A673 (cell line): ENCODE measurements at regions not wholly inside any gene's neighbourhood (a gene's known extent, or its start where the extent isn't known, plus 50 kb on each side); places are given as distances from the start of the nearest gene placed in this dataset.
A peak's percentile ranks its signal among the peaks of the same experiment; 100 is the strongest.

ENCODE experiments used
- BruUV-seq: library from RNA; stranded (reverse); fragments of 400-500 nt; replicated peaks from 2 replicates; lab custom pipeline; 2021; lab: Mats Ljungman, UMichigan
- CTCF ChIA-PET: fragments of 300-600 bp; sonication (Branson Sonifier 250); formaldehyde crosslinking; loops from one replicate; lab custom pipeline; 2022; ENCODE audit warnings: antibody characterized with exemption; lab: Charles Lee
- POLR2A ChIA-PET: fragments of 300-600 bp; sonication (Branson Sonifier 250); formaldehyde crosslinking; loops from one replicate; lab custom pipeline; 2022; ENCODE audit warnings: antibody characterized with exemption; ENCODE audit not compliant: low non-redundant PET; lab: Charles Lee
- DNase-seq: peaks from one replicate; pipeline ENCODE4 v3.0.0-alpha.2; 2015; ENCODE audit warnings: low spot score
- H3K27ac ChIP-seq: fragments of 200-600 bp; sonication (generic); 2 replicates; pipeline ENCODE4 v1.5.1; 2016; ENCODE audit warnings: mixed run types, low read depth, mild to moderate bottlenecking, mixed read lengths, antibody characterized with exemption, low read length; ENCODE audit not compliant: poor library complexity, severe bottlenecking
- H3K27me3 ChIP-seq: fragments of 200-600 bp; sonication (generic); replicated peaks from 2 replicates; pipeline ENCODE4 v1.6.1; 2017; ENCODE audit warnings: mixed run types, low read depth, mild to moderate bottlenecking, mixed read lengths, antibody characterized with exemption, low read length; ENCODE audit not compliant: insufficient read depth, poor library complexity
- H3K36me3 ChIP-seq: fragments of 200-600 bp; sonication (generic); 2 replicates; pipeline ENCODE4 v1.6.1; 2016; ENCODE audit warnings: mixed run types, mild to moderate bottlenecking, mixed read lengths, antibody characterized with exemption, low read length; ENCODE audit not compliant: insufficient read depth, poor library complexity, severe bottlenecking
- H3K4me1 ChIP-seq: fragments of 200-600 bp; sonication (generic); 2 replicates; pipeline ENCODE4 v1.6.1; 2017; ENCODE audit warnings: mixed run types, mild to moderate bottlenecking, mixed read lengths, antibody characterized with exemption, low read length; ENCODE audit not compliant: insufficient read depth, poor library complexity, severe bottlenecking
- H3K4me3 ChIP-seq: fragments of 200-600 bp; sonication (generic); 2 replicates; pipeline ENCODE4 v1.5.1; 2016; ENCODE audit warnings: low read depth, mixed run types, mild to moderate bottlenecking, mixed read lengths, low read length; ENCODE audit not compliant: poor library complexity, severe bottlenecking
- H3K9me3 ChIP-seq: fragments of 200-600 bp; sonication (generic); 2 replicates; pipeline ENCODE4 v1.6.1; 2016; ENCODE audit warnings: mixed run types, low read depth, mild to moderate bottlenecking, mixed read lengths, antibody characterized with exemption, low read length; ENCODE audit not compliant: poor library complexity, severe bottlenecking
- CTCF ChIP-seq: fragments of 300-800, 200-600 bp; sonication (generic); conservative IDR thresholded peaks from 2 replicates; pipeline ENCODE4 v1.5.1; 2017; ENCODE audit warnings: low read depth, mild to moderate bottlenecking, antibody characterized with exemption, low read length, moderate library complexity, mixed read lengths
- EZH2 ChIP-seq: fragments of 200-600 bp; sonication (generic); IDR thresholded peaks from 2 replicates; pipeline ENCODE4 v1.6.1; 2017; ENCODE audit warnings: borderline replicate concordance, low read depth, mild to moderate bottlenecking, mixed read lengths, antibody characterized with exemption, low read length; ENCODE audit not compliant: poor library complexity, severe bottlenecking
- intact Hi-C: fragments of 100-400 bp; cut with micrococcal nuclease; formaldehyde crosslinking; loops from one replicate; pipeline ENCODE4 v1.10.0; 2022; ENCODE audit not compliant: unreplicated experiment

- intact Hi-C loops, result no loop called here
- TF ChIP-seq CTCF (no peak), EZH2 (no peak)
- ChIA-PET POLR2A (no interaction called here), CTCF (no interaction called here)
- H3K9me3 ChIP-seq, result no peaks in the 10 kb centered on the region
- no peak overlapping the region for H3K27ac ChIP-seq
- DNase-seq, result no peak
- peaks cover 8% of the 10 kb centered on the region for H3K4me1 ChIP-seq
- BruUV-seq, result no TSS peak
- no peaks in the 10 kb centered on the region for H3K36me3 ChIP-seq
- no peak overlapping the region for H3K4me3 ChIP-seq
- H3K27me3 ChIP-seq, result no peaks in the 10 kb centered on the region
Measured at GRCh38 chr14:97924922-97925613, 1127.9 kb downstream of the VRK1 start.

GRCh38 chr14:97930166-97930565 is 1133.0 kb downstream of the VRK1 start:
- Histone ChIP-seq H3K4me3 (no peak overlapping the region), H3K27ac (peak overlapping the region; percentile 51), H3K4me1 (peaks cover 20% of the 10 kb centered on the region), H3K27me3 (no peaks in the 10 kb centered on the region), H3K9me3 (no peaks in the 10 kb centered on the region), H3K36me3 (no peaks in the 10 kb centered on the region)
- TF ChIP-seq EZH2, result no peak
- TF ChIP-seq CTCF, result no peak
- no TSS peak for BruUV-seq
- intact Hi-C loops, result loop anchor here (5.0 kb wide), 1 partner anchor 863 kb away; no protein-coding TSS in a partner anchor
- ChIA-PET CTCF (no interaction called here), POLR2A (no interaction called here)
- peak; percentile 96 for DNase-seq

- BruUV-seq, result no TSS peak
- TF ChIP-seq CTCF (no peak), EZH2 (no peak)
- ChIA-PET POLR2A (no interaction called here), CTCF (interaction anchor here (0.6 kb wide), 1 partner anchor 767 kb away, joined by 4 read pairs; no protein-coding TSS in a partner anchor)
- Histone ChIP-seq H3K9me3 (no peaks in the 10 kb centered on the region), H3K4me3 (no peak overlapping the region), H3K27ac (peak overlapping the region; percentile 51), H3K27me3 (no peaks in the 10 kb centered on the region), H3K36me3 (no peaks in the 10 kb centered on the region), H3K4me1 (peaks cover 20% of the 10 kb centered on the region)
- intact Hi-C loops, result loop anchor here (5.0 kb wide), 1 partner anchor 864 kb away; no protein-coding TSS in a partner anchor
- DNase-seq, result peak; percentile 34
Measured at GRCh38 chr14:97931273-97931672, 1134.1 kb downstream of the VRK1 start.
